ENCODE measurements at regions not wholly inside any gene's neighbourhood (a gene's known extent, or its start where the extent isn't known, plus 50 kb on each side); places are given as distances from the start of the nearest gene placed in this dataset.
"Not testable (repeated sequence)": the region's sequence is repeated elsewhere in the genome, so short reads cannot be mapped to it uniquely, and the experiment has no call there.

- no peak for FAIRE-seq
Observed at GRCh38 chr3:110969229-110970211, 102.1 kb upstream of the NECTIN3 start.

GRCh38 chr3:110971010-110971601 lies 100.5 kb upstream of the NECTIN3 start:
- FAIRE-seq = no peak

- no peak for FAIRE-seq
Observed at GRCh38 chr3:110973263-110973895, 98.2 kb upstream of the NECTIN3 start.

- no peak for FAIRE-seq
Observed at GRCh38 chr3:110974902-110975301, 96.7 kb upstream of the NECTIN3 start.

GRCh38 chr3:110984456-110985250 lies 87.0 kb upstream of the NECTIN3 start:
- FAIRE-seq = no peak

- no peak for FAIRE-seq
Observed at GRCh38 chr3:110989446-110989845, 82.2 kb upstream of the NECTIN3 start.

- FAIRE-seq = no peak
Observed at GRCh38 chr3:110995461-110996231, 76.0 kb upstream of the NECTIN3 start.

- not testable (repeated sequence) for FAIRE-seq
Observed at GRCh38 chr3:110998766-110999165, 72.8 kb upstream of the NECTIN3 start.

- not testable (repeated sequence) for FAIRE-seq
Observed at GRCh38 chr3:111006485-111006884, 65.1 kb upstream of the NECTIN3 start.

GRCh38 chr3:111012388-111013248 lies 59.0 kb upstream of the NECTIN3 start:
- no peak for FAIRE-seq

Data from G401.6 (cell line).